ENCODE measurements at regions not wholly inside any gene's neighbourhood (a gene's known extent, or its start where the extent isn't known, plus 50 kb on each side); places are given as distances from the start of the nearest gene placed in this dataset.

DNA sequence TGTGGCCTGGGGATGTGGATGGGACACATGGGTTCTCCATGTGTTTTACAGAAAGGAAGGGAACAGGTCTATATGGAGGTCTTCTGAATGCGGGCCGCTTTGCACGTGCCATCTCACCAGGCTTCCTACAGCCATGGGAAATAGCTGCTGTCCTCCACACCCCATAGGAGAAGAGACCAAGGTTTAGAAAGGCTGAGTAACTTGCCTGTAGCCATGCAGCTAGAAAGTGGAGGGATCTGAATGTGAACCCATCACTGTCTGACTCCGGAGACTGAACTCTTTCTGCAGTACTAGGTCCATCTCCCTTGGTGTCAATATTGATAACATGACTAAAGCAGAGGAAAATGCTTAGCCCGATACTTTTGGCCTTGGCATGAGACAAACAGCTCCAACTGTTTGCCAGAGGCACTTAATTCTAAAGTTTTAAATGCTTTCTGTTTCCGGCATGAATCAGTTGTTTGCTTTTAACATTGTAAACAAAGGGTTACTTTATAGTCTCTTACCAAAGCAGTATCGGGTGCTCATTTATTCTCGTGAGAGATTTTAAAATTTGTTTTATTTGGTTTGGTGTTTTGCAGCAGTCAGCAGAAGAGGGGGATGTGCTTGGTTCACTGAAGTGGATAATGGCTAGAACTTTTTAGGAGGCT, 64.8 kb upstream of the LOXL4 start:
- no peak overlapping the region for H3K9ac ChIP-seq (ENCODE audit: low read depth, low read length)
- no peak overlapping the region for H2AFZ ChIP-seq (ENCODE audit: low read depth, low read length)
- TF ChIP-seq EZH2 (IDR thresholded peaks at IDR 0.05; ENCODE audit: borderline replicate concordance, low read depth, low read length, severe bottlenecking): no peak
- TF ChIP-seq, protein P1, sequence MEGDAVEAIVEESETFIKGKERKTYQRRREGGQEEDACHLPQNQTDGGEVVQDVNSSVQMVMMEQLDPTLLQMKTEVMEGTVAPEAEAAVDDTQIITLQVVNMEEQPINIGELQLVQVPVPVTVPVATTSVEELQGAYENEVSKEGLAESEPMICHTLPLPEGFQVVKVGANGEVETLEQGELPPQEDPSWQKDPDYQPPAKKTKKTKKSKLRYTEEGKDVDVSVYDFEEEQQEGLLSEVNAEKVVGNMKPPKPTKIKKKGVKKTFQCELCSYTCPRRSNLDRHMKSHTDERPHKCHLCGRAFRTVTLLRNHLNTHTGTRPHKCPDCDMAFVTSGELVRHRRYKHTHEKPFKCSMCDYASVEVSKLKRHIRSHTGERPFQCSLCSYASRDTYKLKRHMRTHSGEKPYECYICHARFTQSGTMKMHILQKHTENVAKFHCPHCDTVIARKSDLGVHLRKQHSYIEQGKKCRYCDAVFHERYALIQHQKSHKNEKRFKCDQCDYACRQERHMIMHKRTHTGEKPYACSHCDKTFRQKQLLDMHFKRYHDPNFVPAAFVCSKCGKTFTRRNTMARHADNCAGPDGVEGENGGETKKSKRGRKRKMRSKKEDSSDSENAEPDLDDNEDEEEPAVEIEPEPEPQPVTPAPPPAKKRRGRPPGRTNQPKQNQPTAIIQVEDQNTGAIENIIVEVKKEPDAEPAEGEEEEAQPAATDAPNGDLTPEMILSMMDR (IDR thresholded peaks at IDR 0.05; ENCODE audit: borderline replicate concordance, extremely low read depth, low read length, poor library complexity, severe bottlenecking): no peak
- no peaks in the 10 kb centered on the region for H3K9me3 ChIP-seq (ENCODE audit: insufficient read depth, low read length, severe bottlenecking)
- no peaks in the 10 kb centered on the region for H3K4me1 ChIP-seq (ENCODE audit: insufficient read depth, low read length)
- H3K36me3 ChIP-seq (ENCODE audit: insufficient read depth, low read length): no peaks in the 10 kb centered on the region
- ATAC-seq (ENCODE audit: insufficient read depth, low read depth) (no peak), DNase-seq (no peak)
- H3K4me3 ChIP-seq (ENCODE audit: low read depth in 1 of 2, low read length in 2 of 2): no peak overlapping the region
- no peak overlapping the region for H3K27ac ChIP-seq (ENCODE audit: low read length)
- H3K4me2 ChIP-seq (ENCODE audit: insufficient read depth, low read length): no peak overlapping the region
- no peaks in the 10 kb centered on the region for H3K79me2 ChIP-seq (ENCODE audit: insufficient read depth, low read length)
- peaks cover 17% of the 10 kb centered on the region for H3K27me3 ChIP-seq (ENCODE audit: insufficient read depth, low read length, poor library complexity)
- H4K20me1 ChIP-seq (ENCODE audit: insufficient read depth, low read length): no peaks in the 10 kb centered on the region

DNA sequence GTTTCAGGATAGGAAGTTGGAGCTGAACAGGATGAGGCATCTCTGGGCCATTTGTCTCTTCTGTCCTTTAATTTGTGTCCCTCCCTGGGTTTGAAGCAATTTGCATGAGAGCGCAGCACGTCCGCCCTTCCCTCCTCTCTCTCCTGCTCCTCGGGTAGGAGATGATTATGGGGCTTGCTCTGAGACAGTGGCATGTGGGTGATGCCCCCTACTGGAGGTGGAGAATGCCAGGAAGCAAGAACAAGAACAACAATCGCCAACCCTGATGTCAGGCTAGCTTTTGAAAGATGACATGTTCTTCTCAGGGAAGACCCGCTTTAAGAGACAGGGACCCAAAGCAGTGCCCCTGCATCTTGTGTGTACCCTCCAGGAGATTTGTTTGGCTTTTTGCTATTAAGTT, 63.9 kb upstream of the LOXL4 start:
- H3K79me2 ChIP-seq (ENCODE audit: insufficient read depth, low read length): no peaks in the 10 kb centered on the region
- H3K27me3 ChIP-seq (ENCODE audit: insufficient read depth, low read length, poor library complexity): peaks cover 14% of the 10 kb centered on the region
- no peak for TF ChIP-seq EZH2 (IDR thresholded peaks at IDR 0.05; ENCODE audit: borderline replicate concordance, low read depth, low read length, severe bottlenecking)
- TF ChIP-seq, protein P1 (IDR thresholded peaks at IDR 0.05; ENCODE audit: borderline replicate concordance, extremely low read depth, low read length, poor library complexity, severe bottlenecking): peak; percentile 60
- no peaks in the 10 kb centered on the region for H3K9me3 ChIP-seq (ENCODE audit: insufficient read depth, low read length, severe bottlenecking)
- ATAC-seq (ENCODE audit: insufficient read depth, low read depth) (peak; percentile 47; the same call in 1 of the 3 replicates), DNase-seq (peak; percentile 24)
- no peaks in the 10 kb centered on the region for H3K4me1 ChIP-seq (ENCODE audit: insufficient read depth, low read length)
- no peak overlapping the region for H3K4me2 ChIP-seq (ENCODE audit: insufficient read depth, low read length)
- H4K20me1 ChIP-seq (ENCODE audit: insufficient read depth, low read length): no peaks in the 10 kb centered on the region
- no peak overlapping the region for H3K9ac ChIP-seq (ENCODE audit: low read depth, low read length)
- H2AFZ ChIP-seq (ENCODE audit: low read depth, low read length): no peak overlapping the region
- H3K27ac ChIP-seq (ENCODE audit: low read length): no peak overlapping the region
- H3K4me3 ChIP-seq (ENCODE audit: low read depth in 1 of 2, low read length in 2 of 2): no peak overlapping the region
- no peaks in the 10 kb centered on the region for H3K36me3 ChIP-seq (ENCODE audit: insufficient read depth, low read length)

DNA sequence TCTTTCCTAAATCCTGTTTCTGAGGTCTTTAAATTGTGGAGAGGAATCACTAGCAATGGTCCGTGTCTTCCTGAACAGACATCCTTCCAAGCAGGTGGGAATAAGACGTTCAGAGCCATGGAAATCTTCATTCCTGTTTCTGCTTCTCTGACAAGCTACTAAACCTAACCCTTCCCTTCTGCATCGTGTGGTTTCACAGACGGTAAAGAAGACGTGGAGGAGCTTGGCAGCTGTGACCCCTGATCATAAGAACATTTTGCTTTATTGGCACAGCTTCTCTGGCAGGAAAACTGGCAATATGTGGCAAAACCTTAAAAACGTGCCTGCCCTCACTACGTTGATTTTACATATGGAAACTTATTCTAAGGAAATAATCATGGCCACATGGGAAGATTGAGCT, 63.0 kb upstream of the LOXL4 start:
- Histone ChIP-seq H3K4me3 (ENCODE audit: low read depth in 1 of 2, low read length in 2 of 2) (no peak overlapping the region), H2AFZ (ENCODE audit: low read depth, low read length) (no peak overlapping the region), H3K27me3 (ENCODE audit: insufficient read depth, low read length, poor library complexity) (peaks cover 10% of the 10 kb centered on the region), H3K4me1 (ENCODE audit: insufficient read depth, low read length) (no peaks in the 10 kb centered on the region), H3K9ac (ENCODE audit: low read depth, low read length) (no peak overlapping the region), H3K27ac (ENCODE audit: low read length) (no peak overlapping the region), H3K36me3 (ENCODE audit: insufficient read depth, low read length) (no peaks in the 10 kb centered on the region), H4K20me1 (ENCODE audit: insufficient read depth, low read length) (no peaks in the 10 kb centered on the region), H3K4me2 (ENCODE audit: insufficient read depth, low read length) (no peak overlapping the region), H3K79me2 (ENCODE audit: insufficient read depth, low read length) (no peaks in the 10 kb centered on the region), H3K9me3 (ENCODE audit: insufficient read depth, low read length, severe bottlenecking) (no peaks in the 10 kb centered on the region)
- ATAC-seq (ENCODE audit: insufficient read depth, low read depth) (no peak), DNase-seq (no peak)
- TF ChIP-seq, protein P1 (IDR thresholded peaks at IDR 0.05; ENCODE audit: borderline replicate concordance, extremely low read depth, low read length, poor library complexity, severe bottlenecking): no peak
- no peak for TF ChIP-seq EZH2 (IDR thresholded peaks at IDR 0.05; ENCODE audit: borderline replicate concordance, low read depth, low read length, severe bottlenecking)
